ENCODE measurements at regions not wholly inside any gene's neighbourhood (a gene's known extent, or its start where the extent isn't known, plus 50 kb on each side); places are given as distances from the start of the nearest gene placed in this dataset.

DNA sequence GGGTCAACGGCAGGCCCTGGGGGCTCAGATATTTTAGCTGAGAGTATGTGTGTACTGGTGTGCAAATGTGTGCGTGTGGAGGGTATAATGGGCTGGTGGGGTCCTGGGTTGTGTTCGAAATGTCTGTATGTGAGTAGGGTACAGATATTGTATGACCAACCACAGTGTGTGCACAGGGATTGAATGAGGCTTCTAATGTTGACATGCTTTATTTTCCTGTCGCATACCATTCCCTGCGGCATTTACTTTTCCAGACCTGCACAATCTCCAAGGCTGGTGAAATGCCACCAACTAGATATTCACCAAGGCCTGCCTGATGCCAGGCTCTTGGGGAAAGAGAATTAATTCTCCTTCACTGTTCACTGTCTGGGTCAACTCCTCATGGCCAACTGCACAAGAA lies 441.4 kb upstream of the SULF2 start:
- TF ChIP-seq, protein P1, sequence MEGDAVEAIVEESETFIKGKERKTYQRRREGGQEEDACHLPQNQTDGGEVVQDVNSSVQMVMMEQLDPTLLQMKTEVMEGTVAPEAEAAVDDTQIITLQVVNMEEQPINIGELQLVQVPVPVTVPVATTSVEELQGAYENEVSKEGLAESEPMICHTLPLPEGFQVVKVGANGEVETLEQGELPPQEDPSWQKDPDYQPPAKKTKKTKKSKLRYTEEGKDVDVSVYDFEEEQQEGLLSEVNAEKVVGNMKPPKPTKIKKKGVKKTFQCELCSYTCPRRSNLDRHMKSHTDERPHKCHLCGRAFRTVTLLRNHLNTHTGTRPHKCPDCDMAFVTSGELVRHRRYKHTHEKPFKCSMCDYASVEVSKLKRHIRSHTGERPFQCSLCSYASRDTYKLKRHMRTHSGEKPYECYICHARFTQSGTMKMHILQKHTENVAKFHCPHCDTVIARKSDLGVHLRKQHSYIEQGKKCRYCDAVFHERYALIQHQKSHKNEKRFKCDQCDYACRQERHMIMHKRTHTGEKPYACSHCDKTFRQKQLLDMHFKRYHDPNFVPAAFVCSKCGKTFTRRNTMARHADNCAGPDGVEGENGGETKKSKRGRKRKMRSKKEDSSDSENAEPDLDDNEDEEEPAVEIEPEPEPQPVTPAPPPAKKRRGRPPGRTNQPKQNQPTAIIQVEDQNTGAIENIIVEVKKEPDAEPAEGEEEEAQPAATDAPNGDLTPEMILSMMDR (IDR thresholded peaks at IDR 0.05) = no peak
- no peak for TF ChIP-seq POLR2A (IDR thresholded peaks at IDR 0.05)

All from esophagus squamous epithelium (tissue), 4 donors.